VCaP (cell line): ENCODE measurements at regions not wholly inside any gene's neighbourhood (a gene's known extent, or its start where the extent isn't known, plus 50 kb on each side); places are given as distances from the start of the nearest gene placed in this dataset.

Experiments used
- H3K27ac ChIP-seq: fragments of 450-650 bp; 2 replicates; pipeline ENCODE4 v1.5.1; 2017
- CTCF ChIP-seq: fragments of 450-650 bp; conservative IDR thresholded peaks from 2 replicates; pipeline ENCODE4 v1.5.1; 2017; ENCODE audit warnings: mild to moderate bottlenecking, moderate library complexity

GRCh38 chr5:148934895-148935400 is 108.5 kb downstream of the ADRB2 start:
- TF ChIP-seq CTCF, result no peak
- H3K27ac ChIP-seq, result no peak overlapping the region

- no peak overlapping the region for H3K27ac ChIP-seq
- no peak for TF ChIP-seq CTCF
These were observed 110.8 kb downstream of the ADRB2 start for GRCh38 chr5:148937239-148937638.

- no peak overlapping the region for H3K27ac ChIP-seq
- no peak for TF ChIP-seq CTCF
These were observed 111.6 kb downstream of the ADRB2 start for GRCh38 chr5:148937830-148938521.

- no peak overlapping the region for H3K27ac ChIP-seq
- TF ChIP-seq CTCF, result no peak
These were observed 112.1 kb downstream of the ADRB2 start for GRCh38 chr5:148938522-148938882.

- TF ChIP-seq CTCF, result no peak
- peak overlapping the region; percentile 27; the same call in 1 of the 2 replicates for H3K27ac ChIP-seq
These were observed 113.3 kb downstream of the ADRB2 start for GRCh38 chr5:148939676-148940075.

GRCh38 chr5:148941810-148942209 is 115.4 kb downstream of the ADRB2 start:
- TF ChIP-seq CTCF, result no peak
- H3K27ac ChIP-seq, result no peak overlapping the region

GRCh38 chr5:148949841-148950470 is 112.9 kb downstream of the SH3TC2 start:
- peak overlapping the region; percentile 47 for H3K27ac ChIP-seq
- no peak for TF ChIP-seq CTCF
